HK-2 (cell line): ENCODE measurements at regions not wholly inside any gene's neighbourhood (a gene's known extent, or its start where the extent isn't known, plus 50 kb on each side); places are given as distances from the start of the nearest gene placed in this dataset.
"Not testable (repeated sequence)": the region's sequence is repeated elsewhere in the genome, so short reads cannot be mapped to it uniquely, and the experiment has no call there.

Experiments
- DNase-seq: peaks from one replicate; pipeline ENCODE4 v3.0.0-alpha.2; 2018; ENCODE audit not compliant: unreplicated experiment

- no peak for DNase-seq
Measured at GRCh38 chr5:2382776-2383697, 368.4 kb downstream of the IRX2 start.

DNA sequence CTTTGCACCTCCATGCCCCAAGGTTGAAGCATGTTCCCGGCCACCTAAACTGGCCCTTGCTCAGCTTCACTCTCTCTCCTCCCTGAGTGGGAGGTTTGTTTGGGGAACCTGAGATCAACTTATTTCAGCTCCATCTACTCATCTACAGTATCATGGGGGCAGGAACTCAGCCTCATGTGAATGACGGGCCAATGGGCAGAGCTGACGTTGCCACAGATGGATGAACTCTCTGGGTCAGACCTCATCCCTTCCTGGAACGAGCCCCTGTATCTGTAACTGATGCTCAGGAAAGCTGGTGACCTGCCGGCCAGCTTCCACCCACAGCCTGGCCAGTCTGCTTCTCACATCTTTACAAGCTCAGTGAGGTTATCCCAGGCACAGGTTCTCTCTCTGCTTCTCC lies 369.6 kb downstream of the IRX2 start:
- no peak for DNase-seq

DNA sequence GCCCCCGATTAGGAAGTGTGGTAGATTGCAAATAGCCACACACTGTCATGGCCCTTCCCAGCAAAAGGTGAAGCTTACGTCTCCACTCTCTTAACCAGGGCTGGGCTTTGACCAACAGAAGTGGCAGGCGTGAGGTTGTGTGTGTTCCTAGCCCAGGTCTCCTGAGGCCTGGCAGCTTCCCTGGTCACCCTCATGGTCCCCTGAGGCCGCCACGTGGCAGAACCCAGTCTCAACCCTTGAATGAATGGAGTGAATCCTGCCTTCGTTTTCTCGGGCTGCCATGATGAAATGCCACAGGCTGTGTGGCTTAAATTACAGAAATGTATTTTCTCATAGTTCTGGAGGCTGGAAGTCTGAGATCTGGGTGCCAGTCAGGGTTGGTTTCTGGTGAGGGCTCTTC lies 370.4 kb downstream of the IRX2 start:
- no peak for DNase-seq

DNA sequence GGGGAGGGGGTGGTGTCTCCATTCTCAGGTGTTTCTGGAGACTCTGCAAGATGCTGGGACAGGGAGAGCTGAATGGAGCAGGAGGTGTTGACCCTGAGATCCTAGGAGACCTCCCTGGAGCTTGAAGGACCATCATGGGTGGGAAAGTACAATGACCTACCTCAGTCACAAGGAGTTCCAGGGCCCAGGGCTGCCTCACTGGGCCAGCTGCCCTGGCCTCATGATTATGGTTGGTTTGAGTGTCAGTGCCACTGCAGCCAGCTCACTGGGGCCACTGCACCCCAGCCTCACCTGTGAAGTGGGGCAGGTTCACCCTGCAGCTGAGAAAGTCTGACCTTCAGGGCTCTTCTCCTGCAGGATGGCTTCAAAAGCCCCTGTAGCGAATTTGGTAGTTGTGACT lies 372.5 kb downstream of the IRX2 start:
- DNase-seq = no peak

GRCh38 chr5:2378108-2378507 lies 373.4 kb downstream of the IRX2 start:
- DNase-seq = no peak

GRCh38 chr5:2376486-2376885 lies 375.0 kb downstream of the IRX2 start:
- DNase-seq = no peak

- no peak for DNase-seq
Measured at GRCh38 chr5:2375757-2376250, 375.7 kb downstream of the IRX2 start.

GRCh38 chr5:2375291-2375690 lies 376.2 kb downstream of the IRX2 start:
- no peak for DNase-seq

- DNase-seq = no peak
Measured at GRCh38 chr5:2374703-2375102, 376.8 kb downstream of the IRX2 start.

GRCh38 chr5:2373631-2374030 lies 377.8 kb downstream of the IRX2 start:
- no peak for DNase-seq

- no peak for DNase-seq
Measured at GRCh38 chr5:2371419-2371710, 380.1 kb downstream of the IRX2 start.

DNA sequence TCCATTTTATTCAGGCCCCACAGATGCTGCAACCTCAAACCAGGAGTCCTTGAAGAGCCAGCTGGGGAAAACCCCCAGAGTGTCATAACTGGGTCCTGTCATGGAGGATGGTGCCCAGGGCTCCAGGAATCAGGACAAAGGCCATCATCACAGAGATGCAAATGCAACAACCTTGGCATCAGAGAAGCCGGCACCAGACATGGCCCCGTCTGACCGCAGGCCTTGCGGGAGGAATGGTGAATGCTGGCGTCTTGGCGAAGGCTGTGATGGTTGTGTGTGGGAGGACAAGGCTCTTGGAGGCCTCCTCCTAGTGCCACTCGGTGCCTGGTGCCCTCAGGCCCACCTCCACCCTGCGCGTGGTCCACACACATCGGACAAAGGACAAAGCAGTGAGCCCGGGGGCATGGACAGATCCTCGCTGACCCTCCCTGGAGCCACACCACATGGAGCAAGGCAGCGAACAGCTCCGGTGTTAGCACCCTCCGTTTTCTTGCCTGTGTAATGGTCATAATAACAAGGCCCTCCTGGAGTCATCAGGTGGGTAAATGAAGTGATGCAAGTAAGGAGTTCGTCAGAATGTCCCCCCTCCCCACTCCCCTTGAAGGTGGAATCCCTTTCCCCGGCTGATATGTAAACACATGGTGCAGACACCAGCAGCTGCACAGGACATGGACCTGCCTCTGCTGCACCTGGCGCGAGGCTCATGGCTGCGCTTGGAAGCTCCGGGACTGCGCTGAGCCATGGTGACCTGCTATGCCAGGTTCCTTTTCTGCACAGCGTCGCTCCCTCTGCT lies 380.7 kb downstream of the IRX2 start:
- no peak for DNase-seq

DNA sequence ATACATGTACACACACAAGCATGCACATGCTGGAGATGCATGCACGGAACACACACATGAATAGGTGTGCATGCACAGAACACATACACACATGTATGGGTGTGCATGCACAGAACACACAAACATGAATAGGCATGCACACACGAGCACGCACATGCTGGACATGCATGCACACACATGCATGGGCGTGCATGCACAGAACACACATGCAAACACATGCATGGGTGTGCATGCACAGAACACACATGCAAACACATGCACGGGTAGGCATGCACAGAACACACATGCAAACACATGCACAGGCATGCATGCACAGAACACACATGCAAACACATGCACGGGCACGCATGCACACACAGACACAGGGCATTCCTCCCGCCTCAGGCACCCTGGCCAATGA lies 382.3 kb downstream of the IRX2 start:
- DNase-seq = no peak

GRCh38 chr5:2366816-2367215 lies 384.7 kb downstream of the IRX2 start:
- no peak for DNase-seq

- no peak for DNase-seq
Measured at GRCh38 chr5:2357309-2357708, 394.2 kb downstream of the IRX2 start.

DNA sequence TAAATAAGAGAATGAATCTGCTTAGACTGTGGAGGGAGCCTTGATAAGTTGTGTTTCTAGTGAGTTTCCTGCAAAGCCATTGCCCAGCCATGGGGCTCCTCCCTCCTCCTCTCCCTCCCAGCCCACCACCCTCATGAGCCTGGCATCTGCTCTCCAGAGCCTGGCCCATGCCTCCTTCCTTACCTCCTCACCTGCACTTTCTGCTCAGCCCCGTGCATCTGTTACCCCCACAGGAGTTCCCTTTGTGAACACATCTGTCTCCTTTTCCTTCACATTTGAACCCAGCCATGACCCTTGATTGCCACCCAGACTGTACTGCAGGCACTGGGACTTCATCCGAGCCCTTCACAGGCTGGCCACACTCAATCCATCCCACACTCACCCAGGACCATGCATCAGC lies 395.6 kb downstream of the IRX2 start:
- no peak for DNase-seq

DNA sequence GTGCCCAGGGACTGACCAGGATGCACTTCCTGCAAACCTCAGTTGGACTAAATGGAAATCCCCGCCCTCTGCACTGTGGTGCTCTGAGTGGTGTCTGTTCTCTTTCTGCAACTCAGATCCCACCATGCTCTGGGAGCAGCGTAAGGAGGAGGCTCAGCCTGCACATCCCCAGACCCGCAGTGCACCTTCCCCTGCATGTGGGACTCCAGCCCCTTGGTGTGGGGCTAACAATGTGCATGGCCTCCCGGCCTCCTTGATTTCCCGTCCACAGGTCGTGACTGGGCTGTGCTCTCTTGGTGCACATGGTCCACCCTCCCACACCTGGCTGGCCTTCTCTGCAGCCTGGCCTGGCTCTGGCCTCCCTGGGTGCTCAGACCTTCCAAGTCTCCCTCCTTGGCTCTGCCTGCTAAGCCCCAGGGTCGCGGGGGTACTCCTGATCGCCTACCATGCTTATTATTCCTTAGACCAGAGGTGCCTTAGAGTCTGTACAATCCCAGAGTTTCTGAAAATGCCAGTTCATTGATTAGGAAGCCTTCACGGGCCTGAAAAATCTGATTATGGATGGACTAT lies 397.5 kb downstream of the IRX2 start:
- DNase-seq = no peak

GRCh38 chr5:2353211-2353610 lies 398.3 kb downstream of the IRX2 start:
- DNase-seq = no peak

GRCh38 chr5:2352101-2352861 lies 399.2 kb downstream of the IRX2 start:
- DNase-seq = no peak

DNA sequence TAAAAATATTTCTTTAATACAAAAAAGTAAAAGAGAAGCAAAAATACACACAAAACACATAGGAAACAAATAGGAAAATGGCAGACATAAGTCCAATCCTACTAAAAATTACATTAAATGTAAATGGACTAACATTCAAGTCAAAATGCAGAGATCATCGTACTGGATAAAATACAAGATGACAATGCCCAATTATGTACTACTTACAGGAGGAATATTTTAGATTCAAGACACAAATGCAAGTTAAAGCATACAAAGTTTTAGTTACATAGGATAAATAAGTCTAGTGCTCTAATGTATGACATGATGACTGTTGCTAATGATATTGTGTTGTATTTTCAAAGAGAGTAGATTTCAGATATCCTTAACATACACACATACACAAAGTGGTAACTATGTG lies 401.7 kb downstream of the IRX2 start:
- DNase-seq = not testable (repeated sequence)

DNA sequence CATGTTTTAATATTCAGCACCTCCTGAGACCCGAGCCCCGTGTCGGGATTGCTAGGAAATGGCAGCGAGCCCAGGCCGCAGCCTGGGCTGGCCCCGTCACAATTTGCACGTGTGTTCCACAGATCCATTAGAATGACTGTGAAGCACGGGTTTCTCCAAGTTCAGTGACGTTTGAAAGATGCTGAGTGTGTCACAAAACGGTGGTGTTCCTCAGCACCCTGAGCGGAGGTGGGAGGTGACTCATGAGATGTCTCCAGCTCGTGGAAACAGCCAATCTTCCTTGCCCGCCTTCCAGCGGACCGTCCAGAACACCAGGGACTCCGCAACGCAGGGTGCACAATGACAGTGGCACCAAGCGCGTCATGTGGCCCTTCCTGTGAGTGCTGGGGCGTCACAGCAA lies 412.8 kb downstream of the IRX2 start:
- DNase-seq = no peak
